ENCODE measurements at regions not wholly inside any gene's neighbourhood (a gene's known extent, or its start where the extent isn't known, plus 50 kb on each side); places are given as distances from the start of the nearest gene placed in this dataset.

DNA sequence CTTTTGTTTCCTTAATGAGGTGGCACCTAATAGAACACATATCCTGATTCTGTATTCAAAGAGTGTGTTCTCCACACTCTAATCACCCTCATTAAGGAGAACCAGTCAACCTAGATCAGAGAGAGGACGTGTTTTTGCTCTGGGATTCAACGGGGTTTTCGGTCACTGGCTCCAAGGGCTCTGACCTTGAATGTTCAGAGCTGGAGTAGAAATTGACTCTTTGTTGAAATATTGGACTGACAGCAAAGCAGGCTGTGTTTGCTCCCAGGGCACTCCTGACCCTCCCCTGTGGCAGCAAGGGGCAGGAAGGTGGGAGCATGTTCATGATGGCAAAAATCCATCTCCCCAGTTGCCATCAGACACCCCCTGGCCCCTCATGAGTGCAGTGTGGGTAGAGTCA, 1193.0 kb downstream of the AACS start:
- no peaks in the 10 kb centered on the region for H3K4me1 ChIP-seq (ENCODE audit: control insufficient read depth, extremely low read depth, insufficient read depth, low read length)
- ChIA-PET CTCF (no interaction called here), POLR2A (no interaction called here)
- DNase-seq (ENCODE audit: low read depth, low spot score) (no peak), FAIRE-seq (no peak)
- H3K27ac ChIP-seq (ENCODE audit: insufficient read depth, low read depth, low read length) = no peak overlapping the region
- H3K36me3 ChIP-seq (ENCODE audit: control insufficient read depth in 2 of 2, extremely low read depth in 1 of 2, insufficient read depth in 2 of 2, low read length in 2 of 2) = no peaks in the 10 kb centered on the region
- TF ChIP-seq, protein P1, sequence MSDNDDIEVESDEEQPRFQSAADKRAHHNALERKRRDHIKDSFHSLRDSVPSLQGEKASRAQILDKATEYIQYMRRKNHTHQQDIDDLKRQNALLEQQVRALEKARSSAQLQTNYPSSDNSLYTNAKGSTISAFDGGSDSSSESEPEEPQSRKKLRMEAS (IDR thresholded peaks at IDR 0.05; ENCODE audit: insufficient read depth, insufficient read length) = no peak
- TF ChIP-seq, protein P2, sequence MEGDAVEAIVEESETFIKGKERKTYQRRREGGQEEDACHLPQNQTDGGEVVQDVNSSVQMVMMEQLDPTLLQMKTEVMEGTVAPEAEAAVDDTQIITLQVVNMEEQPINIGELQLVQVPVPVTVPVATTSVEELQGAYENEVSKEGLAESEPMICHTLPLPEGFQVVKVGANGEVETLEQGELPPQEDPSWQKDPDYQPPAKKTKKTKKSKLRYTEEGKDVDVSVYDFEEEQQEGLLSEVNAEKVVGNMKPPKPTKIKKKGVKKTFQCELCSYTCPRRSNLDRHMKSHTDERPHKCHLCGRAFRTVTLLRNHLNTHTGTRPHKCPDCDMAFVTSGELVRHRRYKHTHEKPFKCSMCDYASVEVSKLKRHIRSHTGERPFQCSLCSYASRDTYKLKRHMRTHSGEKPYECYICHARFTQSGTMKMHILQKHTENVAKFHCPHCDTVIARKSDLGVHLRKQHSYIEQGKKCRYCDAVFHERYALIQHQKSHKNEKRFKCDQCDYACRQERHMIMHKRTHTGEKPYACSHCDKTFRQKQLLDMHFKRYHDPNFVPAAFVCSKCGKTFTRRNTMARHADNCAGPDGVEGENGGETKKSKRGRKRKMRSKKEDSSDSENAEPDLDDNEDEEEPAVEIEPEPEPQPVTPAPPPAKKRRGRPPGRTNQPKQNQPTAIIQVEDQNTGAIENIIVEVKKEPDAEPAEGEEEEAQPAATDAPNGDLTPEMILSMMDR (IDR thresholded peaks at IDR 0.05; ENCODE audit: extremely low read depth in 1 of 2, insufficient read depth in 1 of 2, low read depth in 1 of 2, low read length in 2 of 2) = no peak
- no peak for TF ChIP-seq JUN (IDR thresholded peaks at IDR 0.05; ENCODE audit: borderline replicate concordance, insufficient read depth, insufficient read length, low read depth)
- TF ChIP-seq FOS (IDR thresholded peaks at IDR 0.05; ENCODE audit: borderline replicate concordance, insufficient read depth, low read length) = no peak
- no peak for TF ChIP-seq GATA2 (IDR thresholded peaks at IDR 0.05; ENCODE audit: insufficient read depth, insufficient read length, low read depth, low read length)
- no peak for TF ChIP-seq POLR2A (IDR thresholded peaks at IDR 0.05; ENCODE audit: low read depth, low read length)
- H3K79me2 ChIP-seq (ENCODE audit: control insufficient read depth, insufficient read depth, low read length) = no peaks in the 10 kb centered on the region
- dilution Hi-C loops (cut with MboI; ENCODE audit: extremely low pct_ligation_motif_present, low sequenced_read_pairs) (no loop called here), intact Hi-C loops (cut with micrococcal nuclease) (no loop called here)
- H3K4me3 ChIP-seq (replicated peaks in 1 of 3; ENCODE audit: insufficient read depth in 1 of 3, low read depth in 1 of 3, low read length in 3 of 3) = no peak overlapping the region
- H3K9me1 ChIP-seq (replicated peaks; ENCODE audit: control insufficient read depth, extremely low read depth, insufficient read depth, low read length) = no peaks in the 10 kb centered on the region
- no peak overlapping the region for H3K9ac ChIP-seq (replicated peaks; ENCODE audit: extremely low read depth, insufficient read depth, low read length)
- no peak overlapping the region for H2AFZ ChIP-seq (ENCODE audit: low read depth, low read length)
- no peak overlapping the region for H3K4me2 ChIP-seq (ENCODE audit: insufficient read depth, low read length)
- H3K9me3 ChIP-seq (replicated peaks; ENCODE audit: control insufficient read depth, insufficient read depth, low read length) = peaks cover 5% of the 10 kb centered on the region
- H3K27me3 ChIP-seq (ENCODE audit: control insufficient read depth in 2 of 2, insufficient read depth in 2 of 2, low read length in 2 of 2) = no peaks in the 10 kb centered on the region
- no TSS peak for BruUV-seq (replicated peaks)
- H4K20me1 ChIP-seq (replicated peaks; ENCODE audit: control insufficient read depth, extremely low read depth, insufficient read depth, low read length) = no peaks in the 10 kb centered on the region

DNA sequence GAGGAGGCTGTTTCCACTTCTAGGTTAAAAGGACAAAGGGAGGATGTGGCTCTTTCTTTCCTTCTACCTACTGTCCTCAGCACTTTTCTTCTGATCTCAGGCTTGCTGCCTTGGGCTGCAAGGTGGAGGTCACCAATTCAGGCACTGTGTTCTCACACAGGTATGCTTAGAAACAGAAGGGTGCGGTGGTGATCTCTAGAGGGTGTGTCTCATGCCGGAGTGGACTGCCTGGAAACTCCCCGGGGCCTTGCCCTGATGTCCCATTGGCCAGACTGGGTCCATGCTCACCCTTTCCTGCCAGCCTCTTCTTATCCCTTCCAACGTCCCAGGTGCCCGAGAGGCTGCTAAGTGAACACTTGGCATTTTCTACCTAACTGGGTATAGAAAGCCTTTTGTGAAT, 1197.6 kb downstream of the AACS start:
- no TSS peak for BruUV-seq (replicated peaks)
- FAIRE-seq (no peak), DNase-seq (ENCODE audit: low read depth, low spot score) (no peak)
- no peak overlapping the region for H3K27ac ChIP-seq (ENCODE audit: insufficient read depth, low read depth, low read length)
- CTCF ChIA-PET = no interaction called here
- no peak overlapping the region for H3K9ac ChIP-seq (replicated peaks; ENCODE audit: extremely low read depth, insufficient read depth, low read length)
- no peak for TF ChIP-seq FOS (IDR thresholded peaks at IDR 0.05; ENCODE audit: borderline replicate concordance, insufficient read depth, low read length)
- TF ChIP-seq, protein P1 (IDR thresholded peaks at IDR 0.05; ENCODE audit: insufficient read depth, insufficient read length) = no peak
- TF ChIP-seq GATA2 (IDR thresholded peaks at IDR 0.05; ENCODE audit: insufficient read depth, insufficient read length, low read depth, low read length) = no peak
- TF ChIP-seq MYC (IDR thresholded peaks at IDR 0.05; ENCODE audit: low read depth, low read length) = no peak
- no peak for TF ChIP-seq JUN (IDR thresholded peaks at IDR 0.05; ENCODE audit: borderline replicate concordance, insufficient read depth, insufficient read length, low read depth)
- no peak for TF ChIP-seq EZH2 (IDR thresholded peaks at IDR 0.05; ENCODE audit: borderline replicate concordance, low read depth, low read length, severe bottlenecking)
- TF ChIP-seq POLR2AphosphoS5 (IDR thresholded peaks at IDR 0.05; ENCODE audit: insufficient read depth, low read depth, low read length) = no peak
- TF ChIP-seq, protein P2 (IDR thresholded peaks at IDR 0.05; ENCODE audit: extremely low read depth in 1 of 2, insufficient read depth in 1 of 2, low read depth in 1 of 2, low read length in 2 of 2) = no peak
- no peak for TF ChIP-seq POLR2A (IDR thresholded peaks at IDR 0.05; ENCODE audit: low read depth, low read length)
- H3K27me3 ChIP-seq (ENCODE audit: control insufficient read depth in 2 of 2, insufficient read depth in 2 of 2, low read length in 2 of 2) = no peaks in the 10 kb centered on the region
- H3K4me2 ChIP-seq (ENCODE audit: insufficient read depth, low read length) = no peak overlapping the region
- peaks cover 5% of the 10 kb centered on the region for H3K9me3 ChIP-seq (replicated peaks; ENCODE audit: control insufficient read depth, insufficient read depth, low read length)
- POLR2A ChIA-PET = no interaction called here
- H2AFZ ChIP-seq (ENCODE audit: low read depth, low read length) = no peak overlapping the region
- dilution Hi-C loops (cut with MboI; ENCODE audit: extremely low pct_ligation_motif_present, low sequenced_read_pairs) = no loop called here
- H4K20me1 ChIP-seq (replicated peaks; ENCODE audit: control insufficient read depth, extremely low read depth, insufficient read depth, low read length) = no peaks in the 10 kb centered on the region
- no peaks in the 10 kb centered on the region for H3K4me1 ChIP-seq (ENCODE audit: control insufficient read depth, extremely low read depth, insufficient read depth, low read length)
- no peaks in the 10 kb centered on the region for H3K9me1 ChIP-seq (replicated peaks; ENCODE audit: control insufficient read depth, extremely low read depth, insufficient read depth, low read length)
- H3K79me2 ChIP-seq (ENCODE audit: control insufficient read depth, insufficient read depth, low read length) = no peaks in the 10 kb centered on the region
- no peaks in the 10 kb centered on the region for H3K36me3 ChIP-seq (ENCODE audit: control insufficient read depth in 2 of 2, extremely low read depth in 1 of 2, insufficient read depth in 2 of 2, low read length in 2 of 2)
- H3K4me3 ChIP-seq (replicated peaks in 1 of 3; ENCODE audit: insufficient read depth in 1 of 3, low read depth in 1 of 3, low read length in 3 of 3) = no peak overlapping the region
- intact Hi-C loops (cut with micrococcal nuclease) = no loop called here

Measured in endothelial cell of umbilical vein (primary cell).